Neuronal stem cell (in vitro differentiated cells): ENCODE measurements at regions not wholly inside any gene's neighbourhood (a gene's known extent, or its start where the extent isn't known, plus 50 kb on each side); places are given as distances from the start of the nearest gene placed in this dataset. TPM values are rescaled to one million over a fixed set of nuclear protein-coding genes. Genes with fewer than 3 reads are reported as not detected.

Experiments
- DNase-seq: peaks from one replicate; pipeline ENCODE4 v3.0.0-alpha.2; 2013; ENCODE audit warnings: low spot score
- H2AFZ ChIP-seq: one replicate; pipeline ENCODE4 v1.6.1; 2013; ENCODE audit warnings: mild to moderate bottlenecking, low read length, inconsistent platforms
- H2AK5ac ChIP-seq: 2 replicates; pipeline ENCODE4 v1.6.1; 2013; ENCODE audit warnings: low read depth, mild to moderate bottlenecking, inconsistent platforms, low read length, moderate library complexity, mixed read lengths
- H2BK120ac ChIP-seq: 2 replicates; pipeline ENCODE4 v1.6.1; 2013; ENCODE audit warnings: low read depth, mild to moderate bottlenecking, inconsistent platforms, low read length, moderate library complexity, mixed read lengths
- H2BK12ac ChIP-seq: one replicate; pipeline ENCODE4 v1.6.1; 2013; ENCODE audit warnings: low read length, inconsistent platforms
- H2BK15ac ChIP-seq: 2 replicates; pipeline ENCODE4 v1.6.1; 2013; ENCODE audit warnings: mild to moderate bottlenecking, low read length, inconsistent platforms, mixed read lengths
- H2BK5ac ChIP-seq: one replicate; pipeline ENCODE4 v1.6.1; 2013; ENCODE audit warnings: inconsistent platforms, mild to moderate bottlenecking, low read length, moderate library complexity
- H3K14ac ChIP-seq: one replicate; pipeline ENCODE4 v1.6.1; 2013; ENCODE audit warnings: low read length, inconsistent platforms
- H3K18ac ChIP-seq: 2 replicates; pipeline ENCODE4 v1.6.1; 2013; ENCODE audit warnings: low read length, inconsistent platforms
- H3K23ac ChIP-seq: 2 replicates; pipeline ENCODE4 v1.6.1; 2013; ENCODE audit warnings: low read depth, mild to moderate bottlenecking, mixed read lengths, low read length, inconsistent platforms; ENCODE audit not compliant: poor library complexity
- H3K27ac ChIP-seq: replicated peaks from 3 replicates; pipeline ENCODE4 v1.5.1; 2013; ENCODE audit warnings: low read length, inconsistent platforms
- H3K27me3 ChIP-seq, 3 experiments: 2 replicates each; pipeline ENCODE4 v1.6.1; 2013; ENCODE audit warnings: low read length in 3 of 3, mild to moderate bottlenecking in 2 of 3, inconsistent platforms in 1 of 3, low read depth in 1 of 3, mixed read lengths in 1 of 3, moderate library complexity in 1 of 3; ENCODE audit not compliant: control insufficient read depth in 3 of 3, insufficient read depth in 3 of 3
- H3K36me3 ChIP-seq, 2 donors: replicated peaks in 1 of 2; 2 replicates each; pipeline ENCODE4 v1.6.1; 2013; ENCODE audit warnings: low read length in 2 of 2; ENCODE audit not compliant: control insufficient read depth in 2 of 2, insufficient read depth in 2 of 2
- H3K4ac ChIP-seq: 2 replicates; pipeline ENCODE4 v1.6.1; 2013; ENCODE audit warnings: inconsistent platforms, mild to moderate bottlenecking, low read length, moderate library complexity
- H3K4me1 ChIP-seq, 2 donors: 1 replicate in 1 of 2; 2 replicates in 1 of 2; pipeline ENCODE4 v1.6.1; 2013; ENCODE audit warnings: low read length in 2 of 2, low read depth in 1 of 2; ENCODE audit not compliant: control insufficient read depth in 2 of 2, insufficient read depth in 1 of 2
- H3K4me2 ChIP-seq: one replicate; pipeline ENCODE4 v1.6.1; 2013; ENCODE audit warnings: mild to moderate bottlenecking, low read length, inconsistent platforms; ENCODE audit not compliant: insufficient read depth, poor library complexity, severe bottlenecking
- H3K4me3 ChIP-seq, 2 donors: 2 replicates each; pipeline ENCODE4 v1.5.1; 2013; ENCODE audit warnings: low read length in 2 of 2, mild to moderate bottlenecking in 2 of 2, inconsistent platforms in 1 of 2, moderate library complexity in 1 of 2
- H3K79me1 ChIP-seq: one replicate; pipeline ENCODE4 v1.6.1; 2013; ENCODE audit warnings: low read depth, mild to moderate bottlenecking, inconsistent platforms, low read length, moderate library complexity
- H3K9ac ChIP-seq: one replicate; pipeline ENCODE4 v1.6.1; 2013; ENCODE audit warnings: mild to moderate bottlenecking, low read depth, low read length, inconsistent platforms; ENCODE audit not compliant: poor library complexity
- H3K9me3 ChIP-seq, 2 donors: replicated peaks in 1 of 2; 2 replicates each; pipeline versions ENCODE3 to v1.6.1; 2013; ENCODE audit warnings: low read length in 2 of 2, mild to moderate bottlenecking in 2 of 2, inconsistent platforms in 1 of 2, low read depth in 1 of 2, mixed read lengths in 1 of 2, moderate library complexity in 1 of 2; ENCODE audit not compliant: control insufficient read depth in 2 of 2, insufficient read depth in 1 of 2
- H4K8ac ChIP-seq: one replicate; pipeline ENCODE4 v1.6.1; 2013; ENCODE audit warnings: low read depth, mild to moderate bottlenecking, inconsistent platforms, low read length, moderate library complexity
- H4K91ac ChIP-seq: one replicate; pipeline ENCODE4 v1.6.1; 2013; ENCODE audit warnings: low read length, low read depth, mild to moderate bottlenecking, inconsistent platforms; ENCODE audit not compliant: poor library complexity
- WGBS, 2 donors: extraction: QIAGEN DNeasy Blood & Tissue Kit; methylation state at CpG; one replicate each; pipeline ENCODE4 v1.1.7; 2013; ENCODE audit warnings: missing lambda C conversion rate in 2 of 2, mixed read lengths in 1 of 2; ENCODE audit not compliant: insufficient read length in 2 of 2, insufficient replicate concordance in 1 of 2; ENCODE audit errors: extremely low coverage in 2 of 2; 5-methylcytosine and 5-hydroxymethylcytosine counted together
- small RNA-seq: library from polyadenylated mRNA; stranded (forward); fragments of <200 nt; extraction: miRNeasy Mini kit (QIAGEN cat#:217004); gene quantifications from one replicate; pipeline ENCODE3, GENCODE V24; 2013; ENCODE audit not compliant: insufficient read depth

DNA sequence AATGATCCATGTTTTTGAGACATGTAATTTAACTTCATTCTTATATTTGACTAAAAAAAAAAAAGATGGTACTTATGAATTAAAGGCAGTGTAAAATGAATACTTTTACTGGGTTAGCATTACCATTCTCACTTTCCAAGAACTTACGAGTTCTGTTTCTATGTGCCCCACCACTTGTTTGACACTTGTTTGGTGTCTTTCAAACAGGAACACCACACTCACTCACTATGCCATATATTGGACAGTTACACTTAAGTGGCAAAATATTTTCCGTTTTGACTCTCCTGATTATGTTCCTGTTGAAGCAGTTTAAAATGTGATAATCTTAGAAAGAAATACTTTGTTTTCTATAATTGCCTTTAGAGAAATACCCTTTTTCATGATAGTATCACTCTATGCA is 56.6 kb upstream of the ATXN7L3B start:
- no peak for DNase-seq
- Histone ChIP-seq H2BK120ac (no peak overlapping the region), H3K9ac (no peak overlapping the region), H3K4ac (no peak overlapping the region), H2BK15ac (no peak overlapping the region), H2BK12ac (no peak overlapping the region), H2BK5ac (no peak overlapping the region), H3K4me3 (no peak overlapping the region), H3K36me3 (no peaks in the 10 kb centered on the region), H3K18ac (no peak overlapping the region), H3K79me1 (no peaks in the 10 kb centered on the region), H3K4me2 (no peak overlapping the region), H3K27me3 (no peaks in the 10 kb centered on the region), H2AFZ (no peak overlapping the region), H4K8ac (no peak overlapping the region), H3K9me3 (no peaks in the 10 kb centered on the region), H3K4me1 (no peaks in the 10 kb centered on the region), H4K91ac (no peak overlapping the region), H3K14ac (no peak overlapping the region), H3K23ac (no peak overlapping the region), H2AK5ac (no peak overlapping the region), H3K27ac (no peak overlapping the region)
- no CpG with 5 or more reads among the region's 2 CpGs for WGBS, 2 donors

DNA sequence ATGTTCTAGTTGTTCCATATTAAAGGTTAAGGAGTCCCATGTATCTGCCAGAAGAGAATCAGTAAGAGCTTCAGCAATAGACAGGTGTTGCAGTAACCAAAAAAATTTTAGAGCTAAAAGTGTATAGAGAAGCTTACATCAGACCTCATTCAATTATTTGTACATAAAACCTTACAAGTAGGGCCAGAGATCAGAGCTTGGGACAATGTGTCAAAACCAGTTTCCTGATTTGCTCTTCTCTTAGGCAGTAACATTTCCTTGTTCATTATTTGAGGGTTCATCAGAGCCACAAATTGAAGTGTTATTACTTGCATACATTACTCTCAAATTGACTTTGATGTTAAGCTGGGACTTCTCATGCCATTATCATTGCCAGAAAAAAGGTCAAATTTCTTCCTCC is 55.5 kb upstream of the ATXN7L3B start:
- H2BK120ac ChIP-seq, result no peak overlapping the region
- H2BK15ac ChIP-seq, result no peak overlapping the region
- no peak overlapping the region for H3K9ac ChIP-seq
- DNase-seq, result no peak
- no peaks in the 10 kb centered on the region for H3K36me3 ChIP-seq
- no peaks in the 10 kb centered on the region for H3K4me1 ChIP-seq
- no peak overlapping the region for H3K14ac ChIP-seq
- no peak overlapping the region for H3K18ac ChIP-seq
- no peak overlapping the region for H4K91ac ChIP-seq
- H2BK12ac ChIP-seq, result no peak overlapping the region
- H3K23ac ChIP-seq, result no peak overlapping the region
- H3K9me3 ChIP-seq, result no peaks in the 10 kb centered on the region
- H4K8ac ChIP-seq, result no peak overlapping the region
- no peaks in the 10 kb centered on the region for H3K27me3 ChIP-seq
- no peaks in the 10 kb centered on the region for H3K79me1 ChIP-seq
- no peak overlapping the region for H3K27ac ChIP-seq
- no peak overlapping the region for H2AK5ac ChIP-seq
- no peak overlapping the region for H3K4ac ChIP-seq
- no peak overlapping the region for H3K4me2 ChIP-seq
- H2AFZ ChIP-seq, result no peak overlapping the region
- no peak overlapping the region for H3K4me3 ChIP-seq
- H2BK5ac ChIP-seq, result no peak overlapping the region

DNA sequence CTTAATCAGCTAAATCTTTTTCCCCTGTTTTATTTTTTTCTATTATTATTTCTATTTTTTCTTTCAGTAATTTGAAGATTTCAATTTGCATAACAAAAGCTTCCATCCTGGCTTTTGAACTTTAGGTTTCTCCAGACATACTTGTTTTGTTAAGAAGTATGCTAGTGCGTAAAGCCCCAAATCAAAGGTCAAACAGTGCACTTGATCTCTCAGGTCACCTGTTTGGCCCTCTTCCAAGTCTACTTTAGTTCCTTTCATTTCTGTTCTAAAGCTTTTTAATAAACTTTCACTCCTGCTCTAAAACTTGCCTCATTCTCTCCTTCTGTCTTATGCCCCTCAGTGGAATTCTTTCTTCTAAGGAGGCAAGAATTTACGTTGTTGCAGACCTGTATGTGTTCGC is 54.6 kb upstream of the ATXN7L3B start:
- H3K18ac ChIP-seq, result no peak overlapping the region
- H3K27ac ChIP-seq, result no peak overlapping the region
- no peak overlapping the region for H3K4me2 ChIP-seq
- no CpG with 5 or more reads among the region's 3 CpGs for WGBS, 2 donors
- H4K8ac ChIP-seq, result no peak overlapping the region
- no peaks in the 10 kb centered on the region for H3K79me1 ChIP-seq
- H3K14ac ChIP-seq, result no peak overlapping the region
- no peak overlapping the region for H3K9ac ChIP-seq
- no peaks in the 10 kb centered on the region for H3K36me3 ChIP-seq
- no peak overlapping the region for H4K91ac ChIP-seq
- H3K9me3 ChIP-seq, result no peaks in the 10 kb centered on the region
- H3K4me3 ChIP-seq, result no peak overlapping the region
- H2BK12ac ChIP-seq, result no peak overlapping the region
- no peak overlapping the region for H2BK15ac ChIP-seq
- no peak overlapping the region for H3K4ac ChIP-seq
- H2BK120ac ChIP-seq, result no peak overlapping the region
- no peak overlapping the region for H3K23ac ChIP-seq
- H2AFZ ChIP-seq, result no peak overlapping the region
- no peak overlapping the region for H2BK5ac ChIP-seq
- H3K4me1 ChIP-seq, result no peaks in the 10 kb centered on the region
- DNase-seq, result no peak
- H2AK5ac ChIP-seq, result no peak overlapping the region
- no peaks in the 10 kb centered on the region for H3K27me3 ChIP-seq

Small RNA genes in the stretch of these regions (small RNA-seq; reads per million reads assigned to genes)
- gene AC090502.2, result not detected
- not detected for gene RF00096
- not detected for gene RNU6-1012P
